Astrocyte of the spinal cord (primary cell): ENCODE measurements at regions not wholly inside any gene's neighbourhood (a gene's known extent, or its start where the extent isn't known, plus 50 kb on each side); places are given as distances from the start of the nearest gene placed in this dataset.

Experiments
- DNase-seq: peaks from one replicate; pipeline ENCODE4 v3.0.0; 2011; ENCODE audit warnings: low read depth, low spot score
- H3K4me3 ChIP-seq: 2 replicates; pipeline ENCODE4 v1.5.1; 2011; ENCODE audit warnings: low read depth, mild to moderate bottlenecking, low read length, moderate library complexity
- in situ Hi-C: cut with HindIII; loops from 2 replicates; pipeline ENCODE4 v1.10.0; 2017; ENCODE audit warnings: low sequenced_read_pairs
- TF ChIP-seq, protein P1 (sequence below): IDR thresholded peaks from 2 replicates; pipeline ENCODE4 v1.5.1; 2012; ENCODE audit warnings: low read depth, mild to moderate bottlenecking, low read length, inconsistent platforms

GRCh38 chr18:25463726-25464125 is 111.8 kb upstream of the ZNF521 start:
- in situ Hi-C loops: no loop called here
- no peak for DNase-seq
- TF ChIP-seq, protein P1, sequence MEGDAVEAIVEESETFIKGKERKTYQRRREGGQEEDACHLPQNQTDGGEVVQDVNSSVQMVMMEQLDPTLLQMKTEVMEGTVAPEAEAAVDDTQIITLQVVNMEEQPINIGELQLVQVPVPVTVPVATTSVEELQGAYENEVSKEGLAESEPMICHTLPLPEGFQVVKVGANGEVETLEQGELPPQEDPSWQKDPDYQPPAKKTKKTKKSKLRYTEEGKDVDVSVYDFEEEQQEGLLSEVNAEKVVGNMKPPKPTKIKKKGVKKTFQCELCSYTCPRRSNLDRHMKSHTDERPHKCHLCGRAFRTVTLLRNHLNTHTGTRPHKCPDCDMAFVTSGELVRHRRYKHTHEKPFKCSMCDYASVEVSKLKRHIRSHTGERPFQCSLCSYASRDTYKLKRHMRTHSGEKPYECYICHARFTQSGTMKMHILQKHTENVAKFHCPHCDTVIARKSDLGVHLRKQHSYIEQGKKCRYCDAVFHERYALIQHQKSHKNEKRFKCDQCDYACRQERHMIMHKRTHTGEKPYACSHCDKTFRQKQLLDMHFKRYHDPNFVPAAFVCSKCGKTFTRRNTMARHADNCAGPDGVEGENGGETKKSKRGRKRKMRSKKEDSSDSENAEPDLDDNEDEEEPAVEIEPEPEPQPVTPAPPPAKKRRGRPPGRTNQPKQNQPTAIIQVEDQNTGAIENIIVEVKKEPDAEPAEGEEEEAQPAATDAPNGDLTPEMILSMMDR: no peak
- H3K4me3 ChIP-seq: no peak overlapping the region

DNA sequence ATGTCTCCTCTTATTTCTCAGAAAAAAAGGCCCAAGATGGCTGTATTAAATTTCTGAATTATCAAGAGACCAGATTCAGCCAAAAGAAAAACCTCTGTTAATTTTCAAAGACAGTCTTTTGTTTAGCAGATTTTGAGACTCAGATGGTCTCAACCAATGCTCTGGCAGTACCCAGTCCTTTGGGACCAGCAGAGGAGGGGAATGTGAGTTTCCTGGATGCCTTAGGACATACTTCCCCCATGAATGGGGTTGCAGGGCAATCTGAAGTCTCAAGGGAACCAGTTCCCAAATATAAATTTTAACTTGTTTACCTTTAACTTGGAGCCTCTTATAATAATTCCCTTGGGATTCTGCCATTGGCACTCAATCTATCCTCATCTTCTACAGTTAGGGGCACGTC is 107.8 kb upstream of the ZNF521 start:
- in situ Hi-C loops: no loop called here
- H3K4me3 ChIP-seq: no peak overlapping the region
- TF ChIP-seq, protein P1: no peak
- DNase-seq: no peak

- DNase-seq: no peak
- TF ChIP-seq, protein P1: no peak
- H3K4me3 ChIP-seq: no peak overlapping the region
- in situ Hi-C loops: no loop called here
Observed at GRCh38 chr18:25457601-25458000, 105.6 kb upstream of the ZNF521 start.

DNA sequence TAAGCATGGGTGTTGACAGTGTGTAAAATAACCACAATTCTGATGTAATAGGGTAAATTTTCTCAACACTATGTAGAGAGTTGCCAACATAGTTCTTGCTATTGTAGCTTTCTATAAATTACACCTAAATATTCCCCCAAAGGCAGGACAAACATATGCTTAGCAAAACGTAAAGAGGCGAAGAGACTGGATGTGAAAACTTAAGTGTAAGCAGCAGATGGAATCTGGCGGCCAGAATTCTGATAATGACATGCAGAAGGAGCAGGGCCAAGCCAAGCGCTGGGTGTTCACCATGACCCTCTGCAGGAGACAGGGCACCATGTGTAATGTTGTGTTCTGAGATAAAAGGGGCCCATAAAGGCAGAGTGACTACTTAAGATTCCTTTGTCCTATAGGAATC is 105.2 kb upstream of the ZNF521 start:
- TF ChIP-seq, protein P1: no peak
- H3K4me3 ChIP-seq: no peak overlapping the region
- no peak for DNase-seq
- in situ Hi-C loops: no loop called here

DNA sequence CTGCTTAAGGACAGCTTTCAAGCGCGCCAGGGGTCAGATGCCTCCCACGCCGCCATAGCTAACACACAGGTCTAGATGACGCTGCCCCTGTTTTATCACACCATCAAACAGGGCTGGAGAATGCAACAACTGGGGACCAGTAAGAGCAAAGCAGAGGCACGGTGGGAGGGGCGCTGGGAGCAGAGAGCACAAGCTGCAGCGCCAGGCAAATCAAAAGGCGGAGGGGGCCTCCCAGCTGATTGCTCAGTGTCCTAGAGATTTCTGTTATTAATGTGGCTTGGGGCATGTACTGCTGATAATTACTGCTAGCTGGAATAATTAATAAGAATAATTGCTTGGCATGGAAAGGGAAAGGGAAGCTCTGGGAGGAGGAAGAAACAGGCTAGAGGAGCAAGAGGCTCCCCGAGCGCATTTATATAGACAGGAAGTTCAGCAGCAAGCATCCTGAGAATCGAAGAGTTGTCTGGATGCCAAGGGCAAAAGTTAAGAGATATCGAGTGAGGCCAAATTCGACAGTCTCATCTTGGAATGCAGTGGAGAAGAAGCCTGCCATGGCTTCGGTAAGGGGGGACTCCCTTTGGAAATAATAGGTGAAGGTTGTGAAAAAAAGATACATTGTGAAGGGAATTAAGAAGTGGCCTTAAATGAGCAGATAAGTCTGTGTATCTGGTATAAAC is 104.5 kb upstream of the ZNF521 start:
- TF ChIP-seq, protein P1: no peak
- no peak for DNase-seq
- in situ Hi-C loops: no loop called here
- no peak overlapping the region for H3K4me3 ChIP-seq

GRCh38 chr18:25455646-25456045 is 103.7 kb upstream of the ZNF521 start:
- in situ Hi-C loops: no loop called here
- TF ChIP-seq, protein P1: no peak
- no peak for DNase-seq
- H3K4me3 ChIP-seq: no peak overlapping the region
